Activated CD4-positive, alpha-beta T cell treated with anti-CD3 and anti-CD28 coated beads, Interleukin-10, Interleukin-2, amounts not matched to agents 100 ng/mL and 50 ng/mL, durations not matched to agents 16 hours and 8 hours (primary cell): ENCODE measurements at regions not wholly inside any gene's neighbourhood (a gene's known extent, or its start where the extent isn't known, plus 50 kb on each side); places are given as distances from the start of the nearest gene placed in this dataset.
"Not testable (repeated sequence)": the region's sequence is repeated elsewhere in the genome, so short reads cannot be mapped to it uniquely, and the experiment has no call there.

Source experiments
- DNase-seq: peaks from one replicate; pipeline ENCODE4 v3.0.0-alpha.2; 2020

GRCh38 chr2:12533337-12534005 is 183.3 kb upstream of the TRIB2 start:
- no peak for DNase-seq

GRCh38 chr2:12534646-12535263 is 182.0 kb upstream of the TRIB2 start:
- no peak for DNase-seq

GRCh38 chr2:12536976-12537375 is 179.8 kb upstream of the TRIB2 start:
- no peak for DNase-seq

DNA sequence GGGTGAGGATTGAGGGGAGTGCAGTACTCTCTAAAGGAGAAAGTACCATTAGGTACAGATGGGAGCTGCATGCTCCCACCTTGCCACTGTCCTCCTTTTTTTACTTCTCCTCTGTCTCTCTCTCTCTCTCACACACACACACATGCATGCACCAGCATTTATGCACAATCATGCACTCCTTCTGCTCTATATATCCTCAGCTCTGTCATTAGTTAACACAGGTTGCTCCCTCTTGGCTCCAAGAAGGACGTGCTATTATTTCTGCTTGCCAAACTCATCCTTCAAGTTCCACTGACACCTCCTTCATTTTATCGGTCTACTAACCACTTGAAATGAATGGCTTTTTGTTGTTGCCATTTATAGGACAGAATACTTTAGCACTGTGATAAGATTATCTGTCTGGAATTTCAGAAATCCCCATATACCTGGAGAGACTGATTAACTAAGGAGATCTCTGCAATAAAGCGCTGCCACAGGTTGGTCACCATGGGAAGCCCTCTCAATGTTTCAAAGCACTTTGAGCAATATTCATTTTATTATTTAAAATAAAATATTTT is 178.5 kb upstream of the TRIB2 start:
- DNase-seq = no peak

GRCh38 chr2:12539336-12539735 is 177.4 kb upstream of the TRIB2 start:
- no peak for DNase-seq

- DNase-seq = no peak
Measured at GRCh38 chr2:12539776-12540562, 176.8 kb upstream of the TRIB2 start.

DNA sequence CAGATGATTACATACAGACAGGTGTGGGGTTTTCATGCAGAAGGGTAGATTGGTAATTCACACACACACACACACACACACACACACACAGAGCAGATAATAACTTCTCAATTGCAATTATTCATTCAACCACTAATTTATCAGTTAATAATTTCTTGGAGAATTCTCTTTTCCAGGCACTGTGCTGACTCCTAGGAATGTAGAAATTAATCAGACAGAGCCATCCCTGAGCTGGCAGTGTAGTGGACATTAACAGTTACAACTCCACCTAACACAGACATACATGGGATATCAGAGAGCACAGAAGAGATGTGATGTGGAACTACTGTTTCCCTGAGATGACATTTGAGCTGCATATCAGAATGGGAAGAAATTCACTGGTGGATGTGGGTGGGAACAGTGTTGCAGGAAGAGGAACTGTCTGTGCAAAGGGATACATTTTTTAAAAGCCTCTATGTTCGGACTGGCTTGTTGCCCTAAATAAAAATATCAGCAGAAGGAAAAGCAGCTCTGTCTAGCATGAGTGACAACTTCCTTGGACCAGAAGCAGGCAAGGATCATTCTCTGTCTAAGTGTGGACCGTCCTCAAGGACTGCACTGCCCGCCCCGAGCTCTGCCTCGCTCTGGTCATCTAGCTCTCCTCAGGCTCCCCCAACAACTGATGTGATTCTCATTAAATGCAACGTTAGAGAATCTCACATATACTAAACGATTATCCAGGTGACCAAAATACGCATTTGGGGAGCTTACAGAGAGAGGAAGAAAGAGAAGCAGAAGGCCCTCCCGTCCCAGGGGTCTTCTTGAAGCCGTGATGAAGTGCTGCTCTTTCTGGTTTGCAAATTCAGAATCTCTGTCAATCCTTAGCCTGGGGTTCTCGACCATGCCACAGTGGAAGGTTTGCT is 173.4 kb upstream of the TRIB2 start:
- DNase-seq = no peak

GRCh38 chr2:12543978-12544558 is 172.7 kb upstream of the TRIB2 start:
- no peak for DNase-seq

DNA sequence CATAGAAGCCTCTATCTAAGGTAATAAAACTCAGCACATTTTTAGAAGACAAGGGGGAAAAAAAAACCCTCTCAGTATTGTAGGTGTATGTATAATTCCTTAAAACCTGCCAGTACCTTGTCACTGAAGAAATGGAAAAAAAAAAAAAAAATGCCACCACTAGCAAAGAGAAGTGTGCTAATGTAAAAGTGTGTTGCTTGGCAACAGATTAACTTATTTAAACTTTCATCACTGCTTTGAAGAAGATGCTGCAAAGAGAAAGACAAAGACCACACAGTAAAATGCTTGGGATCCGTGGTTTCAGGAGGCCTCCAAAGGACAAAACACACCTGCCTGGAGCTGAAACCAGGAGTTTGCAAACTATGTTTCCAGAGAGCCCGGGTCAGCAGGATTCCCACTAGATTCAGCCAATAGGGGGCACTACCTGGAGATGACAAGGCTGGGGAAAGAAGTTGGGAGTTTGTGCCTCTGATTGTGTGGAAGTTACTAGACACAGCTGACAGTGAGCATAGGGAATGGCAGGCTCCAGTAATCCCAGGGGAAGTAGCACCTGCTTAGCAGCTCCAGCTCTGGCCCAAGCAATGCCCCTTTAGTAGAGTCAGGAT is 169.1 kb upstream of the TRIB2 start:
- DNase-seq = no peak

- DNase-seq = no peak
Measured at GRCh38 chr2:12548906-12549305, 167.8 kb upstream of the TRIB2 start.

GRCh38 chr2:12549641-12550040 is 167.1 kb upstream of the TRIB2 start:
- DNase-seq = no peak

DNA sequence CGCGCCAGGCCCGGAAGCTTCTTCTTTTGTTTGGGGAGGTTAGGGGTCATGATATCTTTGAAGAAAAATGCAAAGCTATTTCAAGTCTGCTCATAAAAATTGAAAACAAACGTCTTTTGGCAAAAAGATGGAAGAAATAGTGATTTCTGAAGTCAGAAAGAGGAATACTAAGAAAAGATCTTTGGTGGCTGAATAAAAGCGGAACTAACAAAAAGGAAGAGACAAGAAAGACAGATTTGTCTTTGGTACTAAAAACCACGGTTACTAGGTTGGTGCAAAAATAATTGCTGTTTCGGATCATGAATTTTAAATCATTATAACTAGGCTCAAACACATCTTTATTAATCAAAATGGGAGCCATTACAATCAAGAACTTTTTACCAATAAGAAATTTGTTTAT is 164.6 kb upstream of the TRIB2 start:
- no peak for DNase-seq

DNA sequence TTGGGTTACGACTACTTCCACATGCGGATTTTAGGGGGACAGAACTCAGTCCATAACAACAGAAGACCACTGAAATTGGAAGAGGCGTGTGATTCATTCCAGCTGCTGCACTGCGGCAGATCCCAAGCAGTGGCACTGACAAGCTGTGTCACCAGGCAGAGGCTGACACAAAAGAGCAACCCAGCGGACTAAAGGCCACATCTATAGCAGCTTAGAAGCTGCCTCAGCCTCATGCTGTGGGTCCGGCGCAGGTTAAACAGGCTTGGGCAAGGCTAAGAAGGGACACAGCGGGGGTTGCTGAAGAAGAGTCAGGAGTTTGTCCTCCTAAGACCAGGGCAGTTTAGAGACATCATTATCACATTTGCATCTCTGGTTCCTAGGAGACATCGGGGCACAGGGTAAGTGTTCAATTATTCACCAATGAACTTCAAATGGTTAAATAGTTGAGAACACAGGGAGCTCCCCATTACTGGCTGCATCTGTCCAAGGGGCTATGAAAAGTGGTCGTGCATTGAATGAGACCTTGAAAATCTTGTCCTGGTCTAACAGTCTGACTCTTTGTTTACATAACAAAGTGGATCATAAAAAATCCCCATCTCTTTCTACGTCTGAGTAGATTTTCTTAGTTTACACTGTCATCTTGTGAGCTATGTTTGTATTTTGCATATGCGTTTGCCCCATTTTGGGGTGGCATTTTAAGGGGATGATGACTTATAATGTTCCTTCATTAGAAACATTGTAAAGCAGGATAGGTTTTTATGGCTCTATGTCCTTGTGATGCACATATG is 162.3 kb upstream of the TRIB2 start:
- DNase-seq = peak; percentile 1

DNA sequence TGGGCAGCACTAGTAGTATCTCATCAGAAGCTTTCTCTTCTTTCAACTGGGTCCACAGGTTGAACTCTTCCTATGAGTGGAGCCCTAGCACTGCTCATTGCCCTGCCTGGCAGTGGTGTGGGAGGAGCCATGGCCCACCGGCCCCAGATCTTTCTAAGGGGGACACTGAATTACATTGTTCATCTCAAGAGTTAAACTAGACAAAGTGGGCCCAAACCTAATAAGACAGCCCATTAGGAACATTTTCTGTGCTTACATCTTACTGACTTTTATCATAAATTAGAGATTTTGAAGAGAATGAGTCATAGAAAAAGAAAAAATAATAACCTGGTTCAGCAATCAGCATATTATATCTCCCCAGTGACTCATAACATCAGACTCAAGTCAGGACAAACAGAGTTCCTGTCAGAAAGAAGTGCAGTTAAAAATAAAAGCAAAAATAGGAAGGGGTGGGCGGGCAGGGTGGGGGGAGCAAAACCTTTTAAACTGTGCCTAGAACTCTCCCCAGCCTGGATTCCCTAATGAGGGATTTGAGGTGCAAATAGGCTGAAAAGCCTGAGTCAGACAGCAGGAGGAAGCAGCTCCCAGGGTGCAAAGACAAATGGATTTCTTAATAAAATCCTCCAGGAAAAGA is 161.6 kb upstream of the TRIB2 start:
- DNase-seq = peak; percentile 50

GRCh38 chr2:12556762-12557161 is 160.0 kb upstream of the TRIB2 start:
- peak; percentile 7 for DNase-seq

GRCh38 chr2:12557688-12558087 is 159.0 kb upstream of the TRIB2 start:
- DNase-seq = no peak

DNA sequence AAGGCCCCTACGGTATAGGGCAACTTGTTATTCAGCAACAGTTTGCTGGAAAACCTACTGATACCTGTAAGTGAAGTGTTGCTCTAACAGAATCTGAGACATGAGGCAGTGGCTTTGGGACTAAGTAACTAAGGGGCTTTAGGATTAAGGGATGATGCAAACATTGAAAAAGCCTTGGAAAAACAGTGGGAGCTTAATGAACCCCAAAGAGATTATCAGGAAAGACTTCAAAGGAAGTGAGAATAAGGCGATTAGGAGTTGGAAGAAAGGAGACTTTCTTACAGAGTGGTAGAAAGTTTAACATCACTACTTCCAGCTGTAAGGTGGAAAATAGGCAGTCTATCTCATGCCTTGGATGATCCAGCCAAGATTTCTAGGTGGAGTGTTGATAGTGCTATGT is 158.2 kb upstream of the TRIB2 start:
- DNase-seq = no peak

- no peak for DNase-seq
Measured at GRCh38 chr2:12560618-12561017, 156.1 kb upstream of the TRIB2 start.

DNA sequence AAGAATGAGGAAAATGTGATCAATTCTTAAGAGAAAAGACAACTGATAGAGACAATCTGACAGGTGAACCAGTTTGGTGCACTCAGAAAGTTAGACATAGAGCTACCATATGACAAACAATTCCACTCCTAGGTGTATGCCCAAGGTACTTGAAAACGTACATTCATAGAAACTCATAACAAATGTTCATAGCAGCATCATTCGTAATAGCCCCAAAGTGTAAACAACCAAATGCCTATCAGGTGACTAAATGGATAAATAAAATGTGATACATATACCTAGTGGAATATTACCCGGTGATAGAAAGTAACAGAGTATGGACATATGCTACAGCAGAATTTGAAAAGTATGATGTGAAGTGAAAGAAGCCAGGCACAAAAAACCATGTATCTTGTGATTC is 149.3 kb upstream of the TRIB2 start:
- DNase-seq = no peak

DNA sequence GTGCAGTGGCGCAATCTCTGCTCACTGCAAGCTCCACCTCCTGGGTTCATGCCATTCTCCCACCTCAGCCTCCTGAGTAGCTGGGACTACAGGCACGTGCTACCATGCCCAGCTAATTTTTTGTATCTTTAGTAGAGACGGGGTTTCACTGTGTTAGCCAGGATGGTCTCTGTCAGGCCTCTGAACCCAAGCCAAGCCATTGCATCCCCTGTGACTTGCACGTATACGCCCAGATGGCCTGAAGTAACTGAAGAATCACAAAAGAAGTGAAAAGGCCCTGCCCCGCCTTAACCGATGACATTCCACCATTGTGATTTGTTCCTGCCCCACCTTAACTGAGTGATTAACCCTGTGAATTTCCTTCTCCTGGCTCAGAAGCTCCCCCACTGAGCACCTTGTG is 147.2 kb upstream of the TRIB2 start:
- DNase-seq = not testable (repeated sequence)

DNA sequence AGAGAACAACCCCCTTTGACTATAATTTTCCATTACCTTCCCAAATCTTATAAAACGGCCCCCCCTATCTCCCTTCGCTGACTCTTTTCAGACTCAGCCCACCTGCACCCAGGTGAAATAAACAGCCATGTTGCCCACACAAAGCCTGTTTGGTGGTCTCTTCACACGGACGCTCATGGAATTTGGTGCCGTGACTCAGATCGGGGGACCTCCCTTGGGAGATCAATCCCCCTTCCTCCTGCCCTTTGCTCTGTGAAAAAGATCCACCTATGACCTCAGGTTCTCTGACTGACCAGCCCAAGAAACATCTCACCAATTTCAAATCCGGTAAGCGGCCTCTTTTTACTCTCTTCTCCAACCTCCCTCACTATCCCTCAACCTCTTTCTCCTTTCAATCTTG is 146.8 kb upstream of the TRIB2 start:
- not testable (repeated sequence) for DNase-seq
